A549 (cell line): ENCODE measurements at regions not wholly inside any gene's neighbourhood (a gene's known extent, or its start where the extent isn't known, plus 50 kb on each side); places are given as distances from the start of the nearest gene placed in this dataset.

ENCODE experiments used
- ATAC-seq, 2 experiments: fragments of 200-7000 bp in 1 of 2; fragments of >200 bp in 1 of 2; cut with Nextera tagmentation in 1 of 2; cut with Tn5 transposase in 1 of 2; 3 replicates each; pipeline versions ENCODE4 v1.8.0 to v1.9.1; 2018 to 2020; ENCODE audit warnings: mild to moderate bottlenecking in 1 of 2, moderate library complexity in 1 of 2
- CTCF ChIA-PET: fragments of 300-600 bp; sonication (Branson Sonifier 250); formaldehyde crosslinking; extraction: SDS; loops from one replicate; lab custom pipeline; 2021; ENCODE audit warnings: antibody characterized with exemption, inconsistent platforms; lab: Yijun Ruan, JAX
- POLR2A ChIA-PET: fragments of 350-600 bp; formaldehyde crosslinking; extraction: SDS; loops from one replicate; lab custom pipeline; 2021; ENCODE audit warnings: antibody characterized with exemption, inconsistent platforms; lab: Yijun Ruan, JAX
- DNase-seq, 2 experiments: peaks; one replicate each; pipeline versions ENCODE4 v3.0.0 to v3.0.0-alpha.2; 2011 to 2016; ENCODE audit warnings: low read depth in 1 of 2, low spot score in 1 of 2
- FAIRE-seq: peaks from 2 replicates; lab custom pipeline; 2011; peaks lifted over from hg19 to GRCh38; lab: Jason Lieb, UNC
- H3K27ac ChIP-seq, 2 experiments: fragments of >200 bp; sonication (Bioruptor Twin); formaldehyde crosslinking; 3 replicates each; pipeline ENCODE4 v1.5.1; 2016 to 2017
- H3K4me1 ChIP-seq: fragments of >200 bp; sonication (Bioruptor Twin); formaldehyde crosslinking; 3 replicates; pipeline ENCODE4 v1.6.1; 2016
- H3K4me2 ChIP-seq: fragments of >200 bp; sonication (Bioruptor Twin); formaldehyde crosslinking; 3 replicates; pipeline ENCODE4 v1.6.1; 2016
- H3K4me3 ChIP-seq: fragments of >200 bp; sonication (Bioruptor Twin); formaldehyde crosslinking; 3 replicates; pipeline ENCODE4 v1.5.1; 2016
- H3K9me3 ChIP-seq: fragments of >200 bp; sonication (Bioruptor Twin); formaldehyde crosslinking; 3 replicates; pipeline ENCODE4 v1.6.1; 2016
- ATOH8 ChIP-seq: fragments of 250-450 bp; sonication (Bioruptor Pico); IDR thresholded peaks from 2 replicates; pipeline ENCODE4 v1.5.0; 2020; ENCODE audit warnings: low read depth, mild to moderate bottlenecking, moderate library complexity
- CEBPB ChIP-seq, 2 experiments: fragments of >200 bp in 1 of 2; sonication (Bioruptor Twin) in 1 of 2; formaldehyde crosslinking in 1 of 2; IDR thresholded peaks; 2 replicates each; pipeline ENCODE4 v1.6.1; 2012 to 2016
- CHD4 ChIP-seq: fragments of 200-600 bp; sonication (generic); IDR thresholded peaks from 2 replicates; pipeline ENCODE4 v1.6.1; 2016; ENCODE audit warnings: antibody characterized with exemption, mild to moderate bottlenecking, borderline replicate concordance
- CTCF ChIP-seq: fragments of >200 bp; sonication (Bioruptor Twin); formaldehyde crosslinking; IDR thresholded peaks from 3 replicates; pipeline ENCODE4 v1.5.1; 2016
- ELK1 ChIP-seq: fragments of 150-350 bp; IDR thresholded peaks from 2 replicates; pipeline ENCODE4 v1.6.1; 2014; ENCODE audit warnings: low read depth, mild to moderate bottlenecking, low read length
- HDAC2 ChIP-seq: fragments of 200-600 bp; sonication (generic); IDR thresholded peaks from 2 replicates; pipeline ENCODE4 v1.6.1; 2016
- POLR2AphosphoS2 ChIP-seq: conservative IDR thresholded peaks from 2 replicates; pipeline ENCODE4 v1.6.1; 2012; ENCODE audit warnings: low read length, improper control_type of control experiment, inconsistent platforms
- RAD21 ChIP-seq, 2 experiments: fragments of >200 bp in 1 of 2; sonication (Bioruptor Twin) in 1 of 2; formaldehyde crosslinking in 1 of 2; IDR thresholded peaks in 1 of 2; conservative IDR thresholded peaks in 1 of 2; 2 replicates in 1 of 2; 3 replicates in 1 of 2; pipeline ENCODE4 v1.6.1; 2012 to 2018; ENCODE audit warnings: inconsistent platforms in 1 of 2
- RCOR1 ChIP-seq: fragments of 150-350 bp; IDR thresholded peaks from 2 replicates; pipeline ENCODE4 v1.6.1; 2014; ENCODE audit warnings: antibody characterized with exemption, low read length, low read depth
- RFX5 ChIP-seq: fragments of 450-650 bp; IDR thresholded peaks from 2 replicates; pipeline ENCODE4 v1.7.1; 2014; ENCODE audit warnings: antibody characterized with exemption, mild to moderate bottlenecking, moderate library complexity
- ZNF302 ChIP-seq: fragments of 250-450 bp; sonication (Bioruptor Pico); IDR thresholded peaks from 2 replicates; pipeline ENCODE4 v1.9.0; 2021; ENCODE audit warnings: inconsistent platforms, mild to moderate bottlenecking, moderate library complexity
- ZSCAN20 ChIP-seq: fragments of 250-450 bp; sonication (Bioruptor Pico); IDR thresholded peaks from 2 replicates; pipeline ENCODE4 v1.8.0; 2022; ENCODE audit warnings: mild to moderate bottlenecking, moderate library complexity
- WGBS: methylation state at CpG from one replicate; pipeline ENCODE4 v1.1.6; 2017; ENCODE audit errors: missing lambda C conversion rate; 5-methylcytosine and 5-hydroxymethylcytosine counted together
- TF ChIP-seq, protein P1 (sequence below): IDR thresholded peaks from 2 replicates; pipeline ENCODE4 v1.6.1; 2012; ENCODE audit warnings: low read depth, borderline replicate concordance
- TF ChIP-seq, protein P2 (sequence below): IDR thresholded peaks from 2 replicates; pipeline ENCODE4 v1.6.1; 2012

- DNase-seq: no peak
- Histone ChIP-seq H3K4me1 (no peaks in the 10 kb centered on the region), H3K27ac (no peak overlapping the region), H3K4me3 (no peak overlapping the region), H3K4me2 (no peak overlapping the region), H3K9me3 (no peaks in the 10 kb centered on the region)
- FAIRE-seq: no peak
- no peak for ATAC-seq
- TF ChIP-seq CHD4 (no peak), ZNF302 (CRISPR knock-in tag) (no peak), HDAC2 (no peak)
- TF ChIP-seq, protein P1, sequence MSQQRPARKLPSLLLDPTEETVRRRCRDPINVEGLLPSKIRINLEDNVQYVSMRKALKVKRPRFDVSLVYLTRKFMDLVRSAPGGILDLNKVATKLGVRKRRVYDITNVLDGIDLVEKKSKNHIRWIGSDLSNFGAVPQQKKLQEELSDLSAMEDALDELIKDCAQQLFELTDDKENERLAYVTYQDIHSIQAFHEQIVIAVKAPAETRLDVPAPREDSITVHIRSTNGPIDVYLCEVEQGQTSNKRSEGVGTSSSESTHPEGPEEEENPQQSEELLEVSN: no peak
- TF ChIP-seq, protein P2, sequence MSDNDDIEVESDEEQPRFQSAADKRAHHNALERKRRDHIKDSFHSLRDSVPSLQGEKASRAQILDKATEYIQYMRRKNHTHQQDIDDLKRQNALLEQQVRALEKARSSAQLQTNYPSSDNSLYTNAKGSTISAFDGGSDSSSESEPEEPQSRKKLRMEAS: no peak
- 55% methylated on average over 5 of the region's 7 CpGs for WGBS
- CTCF ChIA-PET: interaction anchor here (1.1 kb wide), 1 partner anchor 14 kb away, joined by 4 read pairs; no protein-coding TSS in a partner anchor
- POLR2A ChIA-PET: no interaction called here
Observed at GRCh38 chr18:45359275-45360009, 255.8 kb upstream of the SLC14A2 start.

- no peak for FAIRE-seq
- TF ChIP-seq RAD21 (conservative IDR thresholded peaks at IDR 0.05 in 1 of 2, IDR thresholded peaks at IDR 0.05 in 1 of 2) (no peak), ELK1 (no peak), RFX5 (no peak), POLR2AphosphoS2 (no peak), CEBPB (IDR thresholded peaks at IDR 0.05) (no peak), ATOH8 (CRISPR knock-in tag) (no peak), CHD4 (no peak), CTCF (no peak), RCOR1 (no peak), ZSCAN20 (CRISPR knock-in tag) (no peak)
- TF ChIP-seq, protein P1: no peak
- TF ChIP-seq, all 56 proteins: peak for 0
- DNase-seq (no peak), ATAC-seq (no peak)
- ChIA-PET CTCF (no interaction called here), POLR2A (no interaction called here)
- no peaks in the 10 kb centered on the region for H3K4me1 ChIP-seq
- no peak overlapping the region for H3K27ac ChIP-seq
- no peak overlapping the region for H3K4me3 ChIP-seq
- no peaks in the 10 kb centered on the region for H3K9me3 ChIP-seq
- WGBS: 62% methylated on average over 4 of the region's 4 CpGs
- no peak overlapping the region for H3K4me2 ChIP-seq
Observed at GRCh38 chr18:45361125-45361851, 254.0 kb upstream of the SLC14A2 start.
